ENCODE measurements at regions not wholly inside any gene's neighbourhood (a gene's known extent, or its start where the extent isn't known, plus 50 kb on each side); places are given as distances from the start of the nearest gene placed in this dataset.

DNA sequence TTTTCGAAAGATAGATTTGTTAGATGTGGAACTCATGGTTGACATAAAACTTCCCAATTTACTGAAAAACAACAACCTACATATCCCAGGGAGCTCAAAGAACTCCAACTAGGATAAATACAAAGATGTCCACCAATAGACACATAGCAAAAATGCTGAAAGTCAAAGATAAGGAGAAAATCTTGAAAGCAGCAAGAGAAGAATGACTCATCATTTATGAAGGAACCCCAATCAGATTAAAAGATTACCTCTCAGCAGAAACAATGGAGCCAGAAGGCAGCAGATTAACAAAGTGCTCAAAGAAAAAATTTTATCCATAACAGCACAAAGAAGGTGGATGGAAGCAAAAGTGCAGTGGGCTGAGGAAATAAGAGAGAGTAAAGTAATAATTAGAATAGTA lies 908.6 kb downstream of the SORCS3 start:
- TF ChIP-seq CTCF (IDR thresholded peaks at IDR 0.05; ENCODE audit: low read depth, low read length, poor library complexity, severe bottlenecking), result no peak
- TF ChIP-seq EZH2phosphoT487 (IDR thresholded peaks at IDR 0.05; ENCODE audit: borderline replicate concordance, low read length), result no peak
